K562 (cell line): ENCODE measurements at regions not wholly inside any gene's neighbourhood (a gene's known extent, or its start where the extent isn't known, plus 50 kb on each side); places are given as distances from the start of the nearest gene placed in this dataset.

Source experiments
- ARID2 ChIP-seq: fragments of 450-650 bp; IDR thresholded peaks from 2 replicates; pipeline ENCODE4 v1.6.1; 2017; ENCODE audit warnings: antibody characterized with exemption, mild to moderate bottlenecking
- NFIC ChIP-seq: fragments of 450-650 bp; IDR thresholded peaks from 2 replicates; pipeline ENCODE4 v1.6.1; 2017; ENCODE audit warnings: mild to moderate bottlenecking, inconsistent platforms
- ZNF561 ChIP-seq: fragments of 450-650 bp; formaldehyde crosslinking; conservative IDR thresholded peaks from 2 replicates; pipeline ENCODE4 v1.4.0; 2020; ENCODE audit warnings: mild to moderate bottlenecking, moderate library complexity
- TF ChIP-seq, protein P1 (sequence below), 2 experiments: fragments of 450-650 bp in 1 of 2; IDR thresholded peaks; 2 replicates each; pipeline ENCODE4 v1.6.1; 2011 to 2017; ENCODE audit warnings: low read depth in 2 of 2, antibody characterized with exemption in 1 of 2, borderline replicate concordance in 1 of 2, low read length in 1 of 2, mild to moderate bottlenecking in 1 of 2, mixed read lengths in 1 of 2; ENCODE audit not compliant: control insufficient read depth in 1 of 2
- TF ChIP-seq, protein P2 (sequence below), 2 experiments: fragments of 450-650 bp in 1 of 2; sonication (generic) in 1 of 2; formaldehyde crosslinking; conservative IDR thresholded peaks; 2 replicates each; pipeline versions ENCODE4 v1.4.0 to v1.8.1; 2020 to 2022; ENCODE audit warnings: mild to moderate bottlenecking in 1 of 2, missing genetic modification reagents in 1 of 2

DNA sequence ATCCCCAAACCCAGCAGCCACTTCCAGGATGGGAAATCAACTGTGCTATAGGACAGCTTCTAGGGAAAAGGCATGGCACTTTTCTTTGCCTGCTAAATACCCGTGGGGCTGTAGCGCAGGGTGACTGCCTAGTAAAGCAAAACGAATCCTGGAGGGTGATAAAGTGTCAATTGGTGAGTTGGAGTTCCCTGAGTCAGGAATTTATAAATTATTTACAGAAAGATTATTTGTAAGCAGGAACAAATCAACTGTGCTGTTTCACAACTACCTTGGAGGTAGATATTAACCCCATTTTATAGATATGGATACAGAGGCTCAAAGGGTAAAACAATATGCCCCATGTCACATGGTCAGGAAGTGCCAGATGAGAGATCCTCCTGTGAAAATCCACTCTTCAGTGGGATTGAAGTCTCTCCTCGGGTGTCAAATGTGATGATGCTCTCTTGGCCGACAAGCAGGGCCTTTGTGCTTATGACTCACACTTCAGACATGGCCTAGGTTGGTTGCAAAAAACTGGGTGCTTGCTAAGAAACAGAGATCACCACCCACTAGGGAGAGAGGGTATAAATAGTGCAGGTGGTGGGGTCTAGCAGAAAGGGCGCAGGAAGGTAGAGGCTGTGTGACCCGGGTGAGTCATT, 383.2 kb upstream of the ZMIZ1 start:
- no peak for TF ChIP-seq ARID2
- TF ChIP-seq, protein P1, sequence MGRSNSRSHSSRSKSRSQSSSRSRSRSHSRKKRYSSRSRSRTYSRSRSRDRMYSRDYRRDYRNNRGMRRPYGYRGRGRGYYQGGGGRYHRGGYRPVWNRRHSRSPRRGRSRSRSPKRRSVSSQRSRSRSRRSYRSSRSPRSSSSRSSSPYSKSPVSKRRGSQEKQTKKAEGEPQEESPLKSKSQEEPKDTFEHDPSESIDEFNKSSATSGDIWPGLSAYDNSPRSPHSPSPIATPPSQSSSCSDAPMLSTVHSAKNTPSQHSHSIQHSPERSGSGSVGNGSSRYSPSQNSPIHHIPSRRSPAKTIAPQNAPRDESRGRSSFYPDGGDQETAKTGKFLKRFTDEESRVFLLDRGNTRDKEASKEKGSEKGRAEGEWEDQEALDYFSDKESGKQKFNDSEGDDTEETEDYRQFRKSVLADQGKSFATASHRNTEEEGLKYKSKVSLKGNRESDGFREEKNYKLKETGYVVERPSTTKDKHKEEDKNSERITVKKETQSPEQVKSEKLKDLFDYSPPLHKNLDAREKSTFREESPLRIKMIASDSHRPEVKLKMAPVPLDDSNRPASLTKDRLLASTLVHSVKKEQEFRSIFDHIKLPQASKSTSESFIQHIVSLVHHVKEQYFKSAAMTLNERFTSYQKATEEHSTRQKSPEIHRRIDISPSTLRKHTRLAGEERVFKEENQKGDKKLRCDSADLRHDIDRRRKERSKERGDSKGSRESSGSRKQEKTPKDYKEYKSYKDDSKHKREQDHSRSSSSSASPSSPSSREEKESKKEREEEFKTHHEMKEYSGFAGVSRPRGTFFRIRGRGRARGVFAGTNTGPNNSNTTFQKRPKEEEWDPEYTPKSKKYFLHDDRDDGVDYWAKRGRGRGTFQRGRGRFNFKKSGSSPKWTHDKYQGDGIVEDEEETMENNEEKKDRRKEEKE (IDR thresholded peaks at IDR 0.05; ENCODE audit: borderline replicate concordance in 1 of 2, control insufficient read depth in 1 of 2, low read depth in 2 of 2, low read length in 1 of 2): no peak
- no peak for TF ChIP-seq ZNF561
- TF ChIP-seq, protein P2, sequence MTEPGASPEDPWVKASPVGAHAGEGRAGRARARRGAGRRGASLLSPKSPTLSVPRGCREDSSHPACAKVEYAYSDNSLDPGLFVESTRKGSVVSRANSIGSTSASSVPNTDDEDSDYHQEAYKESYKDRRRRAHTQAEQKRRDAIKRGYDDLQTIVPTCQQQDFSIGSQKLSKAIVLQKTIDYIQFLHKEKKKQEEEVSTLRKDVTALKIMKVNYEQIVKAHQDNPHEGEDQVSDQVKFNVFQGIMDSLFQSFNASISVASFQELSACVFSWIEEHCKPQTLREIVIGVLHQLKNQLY (CRISPR knock-in tag; conservative IDR thresholded peaks at IDR 0.05): no peak
- no peak for TF ChIP-seq NFIC
